ENCODE measurements at regions not wholly inside any gene's neighbourhood (a gene's known extent, or its start where the extent isn't known, plus 50 kb on each side); places are given as distances from the start of the nearest gene placed in this dataset.

- Histone ChIP-seq H2AFZ (ENCODE audit: low read depth, low read length, poor library complexity, severe bottlenecking) (no peak overlapping the region), H3K27me3 (ENCODE audit: insufficient read depth, low read length) (no peaks in the 10 kb centered on the region), H3K9ac (ENCODE audit: low read length) (no peak overlapping the region), H3K9me2 (ENCODE audit: insufficient read depth) (no peaks in the 10 kb centered on the region), H3K27ac (ENCODE audit: low read depth, low read length) (no peak overlapping the region), H3K9me3 (ENCODE audit: control insufficient read depth in 1 of 2, insufficient read depth in 1 of 2, low read depth in 1 of 2, low read length in 2 of 2) (no peaks in the 10 kb centered on the region), H3K79me2 (ENCODE audit: insufficient read depth, low read length) (no peaks in the 10 kb centered on the region), H3K4me3 (replicated peaks in 1 of 2; ENCODE audit: low read depth in 1 of 2, low read length in 2 of 2) (peak overlapping the region in 1 of 2 experiments; percentile 7; a peak in 1 of 4 replicates), H3K4me2 (ENCODE audit: low read length) (peak overlapping the region; percentile 43), H3K4me1 (ENCODE audit: control insufficient read depth in 1 of 2, insufficient read depth in 2 of 2, low read length in 2 of 2) (peaks cover 0 to 9% of the 10 kb centered on the region in 2 experiments; a peak in 3 of 4 replicates), H3K36me3 (ENCODE audit: control insufficient read depth in 1 of 2, insufficient read depth in 2 of 2, low read length in 2 of 2) (no peaks in the 10 kb centered on the region), H4K20me1 (ENCODE audit: insufficient read depth) (no peaks in the 10 kb centered on the region)
- RAD21 ChIA-PET (ENCODE audit: low non-redundant PET in 1 of 2, low total read pairs in 2 of 2, uncharacterized antibody in 2 of 2, unreplicated experiment in 2 of 2), result no interaction called here
- intact Hi-C loops (cut with micrococcal nuclease), result no loop called here
- no peak for ATAC-seq
- TF ChIP-seq FOSL1 (IDR thresholded peaks at IDR 0.05; ENCODE audit: low read depth), result 0 out of 2 replicates have a peak, but pooled peaks have one; percentile 11
- TF ChIP-seq CTCF (IDR thresholded peaks at IDR 0.05 in 2 of 3, conservative IDR thresholded peaks at IDR 0.05 in 1 of 3; ENCODE audit: borderline replicate concordance in 1 of 3, insufficient read depth in 1 of 3, low read depth in 2 of 3, low read length in 2 of 3), result no peak
- TF ChIP-seq POLR2A (IDR thresholded peaks at IDR 0.05; ENCODE audit: borderline replicate concordance, extremely low read depth, insufficient read depth, insufficient read length), result no peak
- no peak for DNase-seq (ENCODE audit: low read depth, low spot score)
- POLR2A ChIA-PET, result no interaction called here
- no TSS peak for BruUV-seq (replicated peaks)
- CTCF ChIA-PET, result no interaction called here
Observed at GRCh38 chr22:34866495-34867131, 199.3 kb upstream of the ISX start.

GRCh38 chr22:34877506-34877905, 188.5 kb upstream of the ISX start:
- intact Hi-C loops (cut with micrococcal nuclease), result no loop called here
- POLR2A ChIA-PET, result no interaction called here
- H3K9me2 ChIP-seq (ENCODE audit: insufficient read depth), result no peaks in the 10 kb centered on the region
- TF ChIP-seq JUND (IDR thresholded peaks at IDR 0.05), result no peak
- no peak for TF ChIP-seq SIN3A (IDR thresholded peaks at IDR 0.05; ENCODE audit: low read depth)
- TF ChIP-seq MAX (IDR thresholded peaks at IDR 0.05), result no peak
- TF ChIP-seq ZNF274 (IDR thresholded peaks at IDR 0.05; ENCODE audit: low read depth, low read length), result no peak
- TF ChIP-seq EZH2 (IDR thresholded peaks at IDR 0.05), result no peak
- no peak for TF ChIP-seq REST (IDR thresholded peaks at IDR 0.05; ENCODE audit: low read depth)
- TF ChIP-seq EZH2phosphoT487 (IDR thresholded peaks at IDR 0.05; ENCODE audit: borderline replicate concordance), result no peak
- TF ChIP-seq YY1 (IDR thresholded peaks at IDR 0.05; ENCODE audit: extremely low read depth, insufficient replicate concordance, low read depth, low read length), result no peak
- no peak for TF ChIP-seq ZBTB33 (IDR thresholded peaks at IDR 0.05; ENCODE audit: extremely low read depth, insufficient replicate concordance, low read length)

More at GRCh38 chr22:34877506-34877905, 188.5 kb upstream of the ISX start:
- Histone ChIP-seq H3K4me2 (ENCODE audit: low read length) (no peak overlapping the region), H3K27ac (ENCODE audit: low read depth, low read length) (no peak overlapping the region), H3K9ac (ENCODE audit: low read length) (no peak overlapping the region), H3K36me3 (ENCODE audit: control insufficient read depth in 1 of 2, insufficient read depth in 2 of 2, low read length in 2 of 2) (no peaks in the 10 kb centered on the region), H3K4me3 (replicated peaks in 1 of 2; ENCODE audit: low read depth in 1 of 2, low read length in 2 of 2) (no peak overlapping the region), H3K79me2 (ENCODE audit: insufficient read depth, low read length) (no peaks in the 10 kb centered on the region), H3K27me3 (ENCODE audit: insufficient read depth, low read length) (no peaks in the 10 kb centered on the region), H2AFZ (ENCODE audit: low read depth, low read length, poor library complexity, severe bottlenecking) (no peak overlapping the region), H3K4me1 (ENCODE audit: control insufficient read depth in 1 of 2, insufficient read depth in 2 of 2, low read length in 2 of 2) (no peaks in the 10 kb centered on the region), H3K9me3 (ENCODE audit: control insufficient read depth in 1 of 2, insufficient read depth in 1 of 2, low read depth in 1 of 2, low read length in 2 of 2) (no peaks in the 10 kb centered on the region), H4K20me1 (ENCODE audit: insufficient read depth) (no peaks in the 10 kb centered on the region)
- ATAC-seq (no peak), DNase-seq (ENCODE audit: low read depth, low spot score) (no peak)
- CTCF ChIA-PET, result no interaction called here
- no TSS peak for BruUV-seq (replicated peaks)
- RAD21 ChIA-PET (ENCODE audit: low non-redundant PET in 1 of 2, low total read pairs in 2 of 2, uncharacterized antibody in 2 of 2, unreplicated experiment in 2 of 2), result no interaction called here
